ENCODE measurements at regions not wholly inside any gene's neighbourhood (a gene's known extent, or its start where the extent isn't known, plus 50 kb on each side); places are given as distances from the start of the nearest gene placed in this dataset.
A peak's percentile ranks its signal among the peaks of the same experiment; 100 is the strongest.

GRCh38 chr9:96025995-96026602 lies 150.6 kb downstream of the ERCC6L2 start:
- peak in 1 of 6 experiments; percentile 15 for TF ChIP-seq CTCF (IDR thresholded peaks at IDR 0.05)
- TF ChIP-seq POLR2A (IDR thresholded peaks at IDR 0.05), result no peak
- TF ChIP-seq POLR2AphosphoS5 (IDR thresholded peaks at IDR 0.05), result no peak
- no peak for TF ChIP-seq EP300 (IDR thresholded peaks at IDR 0.05)
